OCI-LY3 (cell line): ENCODE measurements at regions not wholly inside any gene's neighbourhood (a gene's known extent, or its start where the extent isn't known, plus 50 kb on each side); places are given as distances from the start of the nearest gene placed in this dataset.

Experiments
- H2AFZ ChIP-seq: fragments of 200-600, 300-600 bp; shearing (Covaris generic); 2 replicates; pipeline ENCODE4 v1.6.0; 2014; ENCODE audit warnings: antibody characterized with exemption, low read depth, low read length
- H3K27ac ChIP-seq: fragments of 200-600, 300-600 bp; sonication (generic); 2 replicates; pipeline ENCODE4 v1.5.1; 2014; ENCODE audit warnings: mild to moderate bottlenecking, low read length, moderate library complexity, mixed read lengths
- H3K27me3 ChIP-seq: fragments of 200-600, 300-600 bp; sonication (generic); 2 replicates; pipeline ENCODE4 v1.6.1; 2014; ENCODE audit warnings: low read depth, low read length, mixed read lengths
- H3K36me3 ChIP-seq: fragments of 200-600, 300-600 bp; sonication (generic); replicated peaks from 2 replicates; pipeline ENCODE3; 2014; ENCODE audit warnings: low read depth, low read length, mixed read lengths
- H3K4me1 ChIP-seq: fragments of 300-600, 200-600 bp; sonication (generic); 2 replicates; pipeline ENCODE4 v1.6.1; 2014; ENCODE audit warnings: low read length, mixed read lengths
- H3K4me2 ChIP-seq: fragments of 200-600, 300-600 bp; sonication (generic); 2 replicates; pipeline ENCODE4 v1.6.1; 2014; ENCODE audit warnings: low read length, mixed read lengths
- H3K4me3 ChIP-seq: fragments of 300-600, 200-600 bp; sonication (generic); 2 replicates; pipeline ENCODE4 v1.5.1; 2014; ENCODE audit warnings: antibody characterized with exemption, mild to moderate bottlenecking, low read length, moderate library complexity
- H3K79me2 ChIP-seq: fragments of 300-600, 200-600 bp; shearing (Covaris generic); 2 replicates; pipeline ENCODE4 v1.6.1; 2014; ENCODE audit warnings: mild to moderate bottlenecking, low read length, mixed read lengths
- H3K9ac ChIP-seq: fragments of 300-600, 200-600 bp; shearing (Covaris generic); 2 replicates; pipeline ENCODE4 v1.6.0; 2014; ENCODE audit warnings: mild to moderate bottlenecking, low read length, moderate library complexity
- H3K9me3 ChIP-seq: fragments of 200-600, 300-600 bp; shearing (Covaris generic); 2 replicates; pipeline ENCODE4 v1.6.1; 2014; ENCODE audit warnings: low read length, mixed read lengths; ENCODE audit not compliant: insufficient read depth
- H4K20me1 ChIP-seq: fragments of 200-600, 300-600 bp; sonication (generic); 2 replicates; pipeline ENCODE4 v1.6.1; 2016; ENCODE audit warnings: low read length, mixed read lengths; ENCODE audit not compliant: insufficient read depth
- EZH2phosphoT487 ChIP-seq: fragments of 200-600 bp; shearing (Covaris generic); IDR thresholded peaks from 2 replicates; pipeline ENCODE4 v1.6.1; 2018; ENCODE audit warnings: antibody characterized with exemption, mixed run types, low read depth
- TF ChIP-seq, protein P1 (sequence below): fragments of 200-600, 300-600 bp; sonication (generic); IDR thresholded peaks from 2 replicates; pipeline ENCODE4 v1.5.1; 2014; ENCODE audit warnings: antibody characterized with exemption, low read length, low read depth

DNA sequence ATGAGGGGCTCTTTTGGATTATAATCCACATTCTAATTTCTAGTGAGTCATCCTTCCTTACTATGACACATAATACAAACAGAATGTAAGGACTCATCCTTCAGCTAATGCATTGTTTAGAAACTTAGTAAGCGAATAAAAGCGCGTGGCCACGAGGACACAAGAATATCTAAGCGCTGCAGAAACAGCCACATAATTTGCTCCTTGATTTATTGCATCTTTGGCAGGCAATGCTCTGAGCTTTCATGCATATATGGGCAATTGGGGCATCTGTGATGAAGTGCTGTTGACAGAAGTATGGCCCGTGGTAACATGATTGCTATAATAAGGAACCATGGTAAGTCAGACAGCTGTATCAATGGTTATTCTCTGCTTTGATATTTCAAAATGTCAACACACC lies 191.3 kb upstream of the ZNF385D start:
- Histone ChIP-seq H3K4me1 (no peaks in the 10 kb centered on the region), H3K27ac (no peak overlapping the region), H3K27me3 (no peaks in the 10 kb centered on the region), H3K36me3 (no peaks in the 10 kb centered on the region), H3K9ac (no peak overlapping the region), H4K20me1 (no peaks in the 10 kb centered on the region), H3K4me3 (no peak overlapping the region), H3K4me2 (no peak overlapping the region), H2AFZ (no peak overlapping the region), H3K79me2 (no peaks in the 10 kb centered on the region), H3K9me3 (no peaks in the 10 kb centered on the region)
- TF ChIP-seq EZH2phosphoT487 = no peak
- TF ChIP-seq, protein P1, sequence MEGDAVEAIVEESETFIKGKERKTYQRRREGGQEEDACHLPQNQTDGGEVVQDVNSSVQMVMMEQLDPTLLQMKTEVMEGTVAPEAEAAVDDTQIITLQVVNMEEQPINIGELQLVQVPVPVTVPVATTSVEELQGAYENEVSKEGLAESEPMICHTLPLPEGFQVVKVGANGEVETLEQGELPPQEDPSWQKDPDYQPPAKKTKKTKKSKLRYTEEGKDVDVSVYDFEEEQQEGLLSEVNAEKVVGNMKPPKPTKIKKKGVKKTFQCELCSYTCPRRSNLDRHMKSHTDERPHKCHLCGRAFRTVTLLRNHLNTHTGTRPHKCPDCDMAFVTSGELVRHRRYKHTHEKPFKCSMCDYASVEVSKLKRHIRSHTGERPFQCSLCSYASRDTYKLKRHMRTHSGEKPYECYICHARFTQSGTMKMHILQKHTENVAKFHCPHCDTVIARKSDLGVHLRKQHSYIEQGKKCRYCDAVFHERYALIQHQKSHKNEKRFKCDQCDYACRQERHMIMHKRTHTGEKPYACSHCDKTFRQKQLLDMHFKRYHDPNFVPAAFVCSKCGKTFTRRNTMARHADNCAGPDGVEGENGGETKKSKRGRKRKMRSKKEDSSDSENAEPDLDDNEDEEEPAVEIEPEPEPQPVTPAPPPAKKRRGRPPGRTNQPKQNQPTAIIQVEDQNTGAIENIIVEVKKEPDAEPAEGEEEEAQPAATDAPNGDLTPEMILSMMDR = no peak

DNA sequence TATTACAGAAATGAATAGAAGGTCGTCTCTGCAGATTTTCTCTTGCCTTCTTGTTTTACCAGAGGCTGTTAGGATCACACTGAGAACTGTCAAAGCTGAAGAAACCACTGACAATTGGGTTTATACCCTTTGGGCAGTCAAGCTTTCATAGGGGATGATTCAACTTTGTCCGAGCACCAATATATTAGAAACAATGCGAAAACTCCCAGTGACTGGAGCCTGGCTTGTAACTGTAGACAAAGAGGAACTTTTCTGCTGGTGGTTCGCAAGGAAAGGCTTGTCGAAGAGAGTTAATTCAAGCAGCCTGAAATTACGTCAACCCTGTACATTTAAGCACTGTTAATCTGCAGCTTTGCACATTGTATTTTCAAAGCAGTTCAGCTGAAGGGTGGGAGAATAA lies 193.2 kb upstream of the ZNF385D start:
- Histone ChIP-seq H3K27me3 (no peaks in the 10 kb centered on the region), H3K4me2 (peak overlapping the region; percentile 40), H3K79me2 (no peaks in the 10 kb centered on the region), H3K36me3 (no peaks in the 10 kb centered on the region), H4K20me1 (no peaks in the 10 kb centered on the region), H3K4me3 (0 out of 2 replicates have a peak overlapping the region, but pooled peaks have one; percentile 20), H3K9ac (no peak overlapping the region), H3K27ac (no peak overlapping the region), H3K9me3 (no peaks in the 10 kb centered on the region), H3K4me1 (no peaks in the 10 kb centered on the region), H2AFZ (0 out of 2 replicates have a peak overlapping the region, but pooled peaks have one; percentile 14)
- TF ChIP-seq, protein P1 = no peak
- no peak for TF ChIP-seq EZH2phosphoT487

DNA sequence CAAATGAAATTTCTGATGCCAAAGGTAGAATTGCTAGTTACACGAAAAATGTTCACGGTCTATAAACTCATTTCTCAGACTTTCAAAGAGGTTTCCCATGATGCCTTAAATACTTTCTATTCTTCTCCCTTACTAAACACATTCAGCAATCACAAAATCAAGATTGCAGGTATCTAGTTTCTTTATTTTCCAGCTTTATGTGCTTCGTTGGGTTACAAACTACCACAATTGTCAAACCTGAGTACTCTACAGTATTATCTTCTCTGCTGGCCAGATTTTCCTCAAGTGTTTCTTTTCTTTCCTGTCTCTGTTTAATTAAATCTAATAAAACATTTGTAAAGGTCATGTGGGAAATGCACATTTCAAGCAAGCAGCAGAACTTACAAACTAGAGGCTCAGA lies 201.8 kb upstream of the ZNF385D start:
- Histone ChIP-seq H3K27ac (no peak overlapping the region), H4K20me1 (no peaks in the 10 kb centered on the region), H3K27me3 (no peaks in the 10 kb centered on the region)

DNA sequence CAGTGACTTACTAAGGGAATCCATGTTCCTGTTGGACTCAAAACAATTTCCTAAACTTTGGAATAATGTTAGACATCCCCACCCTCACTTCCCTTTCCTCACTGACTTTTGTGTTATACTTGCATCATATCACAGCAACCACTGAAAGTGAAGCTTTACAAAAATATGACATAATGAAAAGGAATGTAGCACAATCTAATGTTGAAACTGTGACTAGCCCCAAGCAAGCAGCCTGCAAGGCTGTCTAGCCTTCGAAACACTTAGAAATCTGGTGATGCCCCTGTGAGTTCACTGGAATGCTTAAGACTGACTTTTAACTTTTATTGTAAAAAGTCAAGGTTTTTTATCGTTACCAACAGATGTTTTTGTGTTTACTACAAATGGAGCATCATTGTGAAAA lies 203.7 kb upstream of the ZNF385D start:
- TF ChIP-seq, protein P1 = no peak
- TF ChIP-seq EZH2phosphoT487 = no peak
- Histone ChIP-seq H3K36me3 (no peaks in the 10 kb centered on the region), H3K9ac (no peak overlapping the region), H4K20me1 (no peaks in the 10 kb centered on the region), H3K27ac (no peak overlapping the region), H3K4me1 (no peaks in the 10 kb centered on the region), H3K4me2 (no peak overlapping the region), H3K27me3 (no peaks in the 10 kb centered on the region), H2AFZ (no peak overlapping the region), H3K79me2 (no peaks in the 10 kb centered on the region), H3K9me3 (no peaks in the 10 kb centered on the region), H3K4me3 (no peak overlapping the region)

More for the DNA sequence above, 201.8 kb upstream of the ZNF385D start:
- H3K4me1 ChIP-seq = no peaks in the 10 kb centered on the region
- TF ChIP-seq EZH2phosphoT487 = no peak
- TF ChIP-seq, protein P1 = no peak
- no peaks in the 10 kb centered on the region for H3K36me3 ChIP-seq
- no peak overlapping the region for H2AFZ ChIP-seq
- H3K9ac ChIP-seq = no peak overlapping the region
- no peaks in the 10 kb centered on the region for H3K79me2 ChIP-seq
- H3K4me2 ChIP-seq = no peak overlapping the region
- no peaks in the 10 kb centered on the region for H3K9me3 ChIP-seq
- no peak overlapping the region for H3K4me3 ChIP-seq
